Fibroblast of lung (primary cell): ENCODE measurements at regions not wholly inside any gene's neighbourhood (a gene's known extent, or its start where the extent isn't known, plus 50 kb on each side); places are given as distances from the start of the nearest gene placed in this dataset.

Source experiments
- DNase-seq, 2 donors: peaks; one replicate each; pipeline versions ENCODE4 v3.0.0 to v3.0.0-alpha.2; 2010; ENCODE audit warnings: low read depth in 2 of 2
- H2AFZ ChIP-seq: 2 replicates; pipeline ENCODE4 v1.5.1; 2012; ENCODE audit warnings: low read length, control low read depth, inconsistent platforms
- H3K27ac ChIP-seq: 2 replicates; pipeline ENCODE4 v1.5.1; 2011; ENCODE audit warnings: low read length, control low read depth; ENCODE audit not compliant: insufficient read depth
- H3K27me3 ChIP-seq: 2 replicates; pipeline ENCODE4 v1.5.1; 2011; ENCODE audit warnings: mild to moderate bottlenecking, low read length; ENCODE audit not compliant: control insufficient read depth, insufficient read depth
- H3K36me3 ChIP-seq: 2 replicates; pipeline ENCODE4 v1.5.1; 2011; ENCODE audit warnings: low read length; ENCODE audit not compliant: control insufficient read depth, insufficient read depth
- H3K4me1 ChIP-seq: 2 replicates; pipeline ENCODE4 v1.5.1; 2011; ENCODE audit warnings: low read length; ENCODE audit not compliant: control insufficient read depth, insufficient read depth; ENCODE audit errors: extremely low read depth
- H3K4me2 ChIP-seq: 2 replicates; pipeline ENCODE4 v1.5.1; 2011; ENCODE audit warnings: low read length, control low read depth; ENCODE audit not compliant: insufficient read depth; ENCODE audit errors: extremely low read depth
- H3K4me3 ChIP-seq, 4 experiments: fragments of 200-600 bp in 1 of 4; sonication (generic) in 1 of 4; replicated peaks in 1 of 4; 2 replicates each; pipeline ENCODE4 v1.5.1; 2011 to 2016; ENCODE audit warnings: low read length in 4 of 4, low read depth in 3 of 4, mild to moderate bottlenecking in 3 of 4, control low read depth in 2 of 4, inconsistent platforms in 1 of 4, mixed read lengths in 1 of 4; ENCODE audit not compliant: insufficient read depth in 1 of 4; ENCODE audit errors: control extremely low read depth in 1 of 4
- H3K79me2 ChIP-seq: 2 replicates; pipeline ENCODE4 v1.5.1; 2012; ENCODE audit warnings: mild to moderate bottlenecking, low read length, inconsistent platforms; ENCODE audit not compliant: control insufficient read depth, insufficient read depth
- H3K9ac ChIP-seq: 2 replicates; pipeline ENCODE4 v1.5.1; 2011; ENCODE audit warnings: mild to moderate bottlenecking, low read length, control low read depth; ENCODE audit not compliant: insufficient read depth
- H3K9me3 ChIP-seq: 2 replicates; pipeline ENCODE4 v1.5.1; 2012; ENCODE audit warnings: low read depth, low read length; ENCODE audit not compliant: control insufficient read depth, insufficient read depth
- H4K20me1 ChIP-seq: 2 replicates; pipeline ENCODE4 v1.5.1; 2011; ENCODE audit warnings: low read length; ENCODE audit not compliant: control insufficient read depth, insufficient read depth; ENCODE audit errors: extremely low read depth
- EZH2 ChIP-seq: IDR thresholded peaks from 2 replicates; pipeline ENCODE4 v1.5.1; 2012; ENCODE audit warnings: low read length, control low read depth, mild to moderate bottlenecking; ENCODE audit errors: missing control alignments
- TF ChIP-seq, protein P1 (sequence below), 2 donors: IDR thresholded peaks in 1 of 2; conservative IDR thresholded peaks in 1 of 2; 1 replicate in 1 of 2; 2 replicates in 1 of 2; pipeline ENCODE4 v1.5.1; 2011 to 2012; ENCODE audit warnings: low read length in 2 of 2, control low read depth in 1 of 2, inconsistent platforms in 1 of 2, low read depth in 1 of 2, mild to moderate bottlenecking in 1 of 2

DNA sequence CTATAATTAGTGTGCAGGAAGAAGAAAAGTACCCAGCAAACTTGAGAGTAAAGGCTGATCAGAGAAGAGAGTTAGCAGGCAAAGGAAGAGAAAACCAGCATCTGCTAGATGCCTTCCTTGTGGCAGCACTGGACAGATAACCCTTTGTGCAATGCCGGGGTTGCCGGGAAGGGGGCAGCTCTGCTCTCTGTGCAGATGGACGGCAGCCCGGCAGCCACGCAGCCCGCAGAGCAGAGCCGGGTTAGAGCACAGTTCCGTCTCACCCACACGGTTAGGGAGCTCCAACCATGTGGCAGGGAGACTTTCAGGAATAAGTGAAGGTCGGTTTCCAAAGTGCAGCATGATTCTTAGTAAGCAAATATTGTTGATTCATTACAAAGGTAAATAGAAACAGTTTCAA lies 80.0 kb upstream of the RPS6KA2 start:
- no peaks in the 10 kb centered on the region for H3K9me3 ChIP-seq
- no peak overlapping the region for H3K4me2 ChIP-seq
- no peak overlapping the region for H3K4me3 ChIP-seq
- H2AFZ ChIP-seq = no peak overlapping the region
- no peak for TF ChIP-seq EZH2
- TF ChIP-seq, protein P1, sequence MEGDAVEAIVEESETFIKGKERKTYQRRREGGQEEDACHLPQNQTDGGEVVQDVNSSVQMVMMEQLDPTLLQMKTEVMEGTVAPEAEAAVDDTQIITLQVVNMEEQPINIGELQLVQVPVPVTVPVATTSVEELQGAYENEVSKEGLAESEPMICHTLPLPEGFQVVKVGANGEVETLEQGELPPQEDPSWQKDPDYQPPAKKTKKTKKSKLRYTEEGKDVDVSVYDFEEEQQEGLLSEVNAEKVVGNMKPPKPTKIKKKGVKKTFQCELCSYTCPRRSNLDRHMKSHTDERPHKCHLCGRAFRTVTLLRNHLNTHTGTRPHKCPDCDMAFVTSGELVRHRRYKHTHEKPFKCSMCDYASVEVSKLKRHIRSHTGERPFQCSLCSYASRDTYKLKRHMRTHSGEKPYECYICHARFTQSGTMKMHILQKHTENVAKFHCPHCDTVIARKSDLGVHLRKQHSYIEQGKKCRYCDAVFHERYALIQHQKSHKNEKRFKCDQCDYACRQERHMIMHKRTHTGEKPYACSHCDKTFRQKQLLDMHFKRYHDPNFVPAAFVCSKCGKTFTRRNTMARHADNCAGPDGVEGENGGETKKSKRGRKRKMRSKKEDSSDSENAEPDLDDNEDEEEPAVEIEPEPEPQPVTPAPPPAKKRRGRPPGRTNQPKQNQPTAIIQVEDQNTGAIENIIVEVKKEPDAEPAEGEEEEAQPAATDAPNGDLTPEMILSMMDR (conservative IDR thresholded peaks at IDR 0.05 in 1 of 2, IDR thresholded peaks at IDR 0.05 in 1 of 2; ENCODE audit: low read depth in 1 of 2, low read length in 2 of 2) = peak; percentile 20 to 55
- DNase-seq = peak; percentile 8 to 36
- no peaks in the 10 kb centered on the region for H3K36me3 ChIP-seq
- H3K79me2 ChIP-seq = no peaks in the 10 kb centered on the region
- no peaks in the 10 kb centered on the region for H4K20me1 ChIP-seq
- no peaks in the 10 kb centered on the region for H3K27me3 ChIP-seq
- H3K9ac ChIP-seq = no peak overlapping the region
- H3K27ac ChIP-seq = no peak overlapping the region
- H3K4me1 ChIP-seq = no peaks in the 10 kb centered on the region

DNA sequence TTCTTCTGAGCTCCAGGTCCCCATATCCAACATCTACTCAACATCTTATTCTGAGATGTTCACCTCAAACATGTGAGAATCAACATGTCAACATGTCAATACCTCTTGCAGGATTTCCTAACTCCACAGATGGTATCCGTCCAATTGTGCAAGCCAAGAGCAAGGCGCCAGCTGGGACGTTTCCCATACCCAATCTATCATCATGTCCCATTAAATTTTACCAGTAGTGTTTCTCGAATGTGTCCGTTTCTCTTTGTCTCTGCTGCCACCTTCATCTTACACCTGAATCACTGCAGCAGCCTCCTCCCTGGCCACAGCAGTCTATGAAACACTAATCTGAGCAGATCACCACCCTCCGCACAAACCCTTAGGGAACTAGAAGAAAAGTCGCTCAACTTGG lies 78.0 kb upstream of the RPS6KA2 start:
- no peaks in the 10 kb centered on the region for H3K36me3 ChIP-seq
- H3K9me3 ChIP-seq = no peaks in the 10 kb centered on the region
- H3K27ac ChIP-seq = no peak overlapping the region
- TF ChIP-seq, protein P1 (conservative IDR thresholded peaks at IDR 0.05 in 1 of 2, IDR thresholded peaks at IDR 0.05 in 1 of 2; ENCODE audit: low read depth in 1 of 2, low read length in 2 of 2) = no peak
- TF ChIP-seq EZH2 = no peak
- H3K79me2 ChIP-seq = no peaks in the 10 kb centered on the region
- H4K20me1 ChIP-seq = no peaks in the 10 kb centered on the region
- no peak overlapping the region for H3K9ac ChIP-seq
- no peak overlapping the region for H3K4me3 ChIP-seq
- H3K27me3 ChIP-seq = no peaks in the 10 kb centered on the region
- no peak overlapping the region for H3K4me2 ChIP-seq
- H3K4me1 ChIP-seq = no peaks in the 10 kb centered on the region
- no peak overlapping the region for H2AFZ ChIP-seq
- DNase-seq = peak in 1 of 2 donors; percentile 44

DNA sequence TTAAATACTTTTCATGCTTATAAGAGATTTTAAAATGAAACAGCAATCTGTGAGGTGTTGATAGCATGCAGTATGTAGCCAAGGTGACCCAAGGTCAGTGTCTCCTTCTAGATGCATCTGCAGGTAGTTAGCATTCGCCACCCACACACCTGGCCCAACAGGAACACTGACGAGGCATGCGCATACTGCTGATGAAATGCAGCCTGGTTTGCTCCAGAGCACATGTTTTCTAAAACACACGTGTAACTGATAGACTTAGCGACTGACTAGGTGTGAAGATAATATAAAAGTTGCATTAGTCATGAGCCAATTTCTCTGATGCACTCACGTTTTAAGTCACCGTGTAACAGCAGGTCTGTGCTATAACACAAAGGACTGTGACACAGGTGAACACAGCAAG lies 77.1 kb upstream of the RPS6KA2 start:
- Histone ChIP-seq H3K4me2 (no peak overlapping the region), H3K36me3 (no peaks in the 10 kb centered on the region), H3K27ac (no peak overlapping the region), H4K20me1 (no peaks in the 10 kb centered on the region), H3K9me3 (no peaks in the 10 kb centered on the region), H2AFZ (no peak overlapping the region), H3K4me1 (no peaks in the 10 kb centered on the region), H3K9ac (no peak overlapping the region), H3K79me2 (no peaks in the 10 kb centered on the region), H3K4me3 (no peak overlapping the region), H3K27me3 (no peaks in the 10 kb centered on the region)
- DNase-seq = no peak
- TF ChIP-seq, protein P1 (conservative IDR thresholded peaks at IDR 0.05 in 1 of 2, IDR thresholded peaks at IDR 0.05 in 1 of 2; ENCODE audit: low read depth in 1 of 2, low read length in 2 of 2) = no peak
